ENCODE measurements at regions not wholly inside any gene's neighbourhood (a gene's known extent, or its start where the extent isn't known, plus 50 kb on each side); places are given as distances from the start of the nearest gene placed in this dataset.

- TF ChIP-seq CTCF (IDR thresholded peaks at IDR 0.05; ENCODE audit: low read depth, low read length) = no peak
- no peak for DNase-seq (ENCODE audit: extremely low read depth, low read depth)
Measured at GRCh38 chr12:38152816-38153736, 163.5 kb upstream of the ALG10B start.

GRCh38 chr12:38153737-38154061, 162.9 kb upstream of the ALG10B start:
- DNase-seq (ENCODE audit: extremely low read depth, low read depth) = no peak
- no peak for TF ChIP-seq CTCF (IDR thresholded peaks at IDR 0.05; ENCODE audit: low read depth, low read length)

- no peak for TF ChIP-seq CTCF (IDR thresholded peaks at IDR 0.05; ENCODE audit: low read depth, low read length)
- no peak for DNase-seq (ENCODE audit: extremely low read depth, low read depth)
Measured at GRCh38 chr12:38154096-38155019, 162.2 kb upstream of the ALG10B start.

- no peak for TF ChIP-seq CTCF (IDR thresholded peaks at IDR 0.05; ENCODE audit: low read depth, low read length)
- DNase-seq (ENCODE audit: extremely low read depth, low read depth) = no peak
Measured at GRCh38 chr12:38155020-38155395, 161.6 kb upstream of the ALG10B start.

- TF ChIP-seq CTCF (IDR thresholded peaks at IDR 0.05; ENCODE audit: low read depth, low read length) = no peak
- no peak for DNase-seq (ENCODE audit: extremely low read depth, low read depth)
Measured at GRCh38 chr12:38155526-38156496, 160.8 kb upstream of the ALG10B start.

- no peak for TF ChIP-seq CTCF (IDR thresholded peaks at IDR 0.05; ENCODE audit: low read depth, low read length)
- DNase-seq (ENCODE audit: extremely low read depth, low read depth) = no peak
Measured at GRCh38 chr12:38156497-38157245, 159.9 kb upstream of the ALG10B start.
